ENCODE measurements at regions not wholly inside any gene's neighbourhood (a gene's known extent, or its start where the extent isn't known, plus 50 kb on each side); places are given as distances from the start of the nearest gene placed in this dataset.

DNA sequence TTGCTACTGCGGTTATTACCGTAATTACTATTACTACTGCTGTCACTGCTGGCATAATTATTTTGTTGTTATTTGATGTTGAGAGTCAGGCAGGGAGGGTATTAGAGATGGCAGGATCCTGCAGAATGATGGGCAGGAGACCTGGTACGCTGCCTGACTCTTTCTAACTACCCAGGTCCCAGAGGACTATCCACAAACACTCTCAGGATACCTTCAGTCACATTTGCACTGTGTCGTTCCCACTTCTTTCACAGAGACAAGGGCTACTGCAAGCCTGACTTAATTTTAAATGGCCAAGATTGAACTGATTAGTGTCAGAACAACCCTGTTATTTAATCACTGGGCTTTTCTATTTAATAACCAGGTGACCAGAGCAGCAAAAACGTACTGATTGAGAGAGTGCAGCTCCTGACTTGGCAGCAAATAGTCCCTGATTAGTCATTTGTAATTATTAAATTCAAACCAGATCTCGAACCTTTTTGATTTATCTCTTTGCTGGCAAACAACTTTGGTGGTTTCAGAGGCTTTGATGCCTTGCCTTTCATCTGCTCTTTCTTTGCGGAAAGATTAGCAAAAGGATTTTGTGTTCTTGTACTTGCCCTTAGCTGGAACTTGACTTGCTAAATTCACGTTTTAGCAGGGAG, 88.8 kb upstream of the ARHGEF3 start:
- H3K36me3 ChIP-seq = no peaks in the 10 kb centered on the region
- 63 to 71% methylated on average over 8 of the region's 8 CpGs for WGBS, 2 donors
- DNase-seq = no peak
- no peak for ATAC-seq
- no peaks in the 10 kb centered on the region for H3K9me3 ChIP-seq
- intact Hi-C loops (cut with DNase I) = no loop called here
- no peaks in the 10 kb centered on the region for H3K27me3 ChIP-seq
- H3K4me3 ChIP-seq = no peak overlapping the region
- H3K27ac ChIP-seq = no peak overlapping the region
- no peak for FAIRE-seq
- no peaks in the 10 kb centered on the region for H3K4me1 ChIP-seq
- TF ChIP-seq, protein P1, sequence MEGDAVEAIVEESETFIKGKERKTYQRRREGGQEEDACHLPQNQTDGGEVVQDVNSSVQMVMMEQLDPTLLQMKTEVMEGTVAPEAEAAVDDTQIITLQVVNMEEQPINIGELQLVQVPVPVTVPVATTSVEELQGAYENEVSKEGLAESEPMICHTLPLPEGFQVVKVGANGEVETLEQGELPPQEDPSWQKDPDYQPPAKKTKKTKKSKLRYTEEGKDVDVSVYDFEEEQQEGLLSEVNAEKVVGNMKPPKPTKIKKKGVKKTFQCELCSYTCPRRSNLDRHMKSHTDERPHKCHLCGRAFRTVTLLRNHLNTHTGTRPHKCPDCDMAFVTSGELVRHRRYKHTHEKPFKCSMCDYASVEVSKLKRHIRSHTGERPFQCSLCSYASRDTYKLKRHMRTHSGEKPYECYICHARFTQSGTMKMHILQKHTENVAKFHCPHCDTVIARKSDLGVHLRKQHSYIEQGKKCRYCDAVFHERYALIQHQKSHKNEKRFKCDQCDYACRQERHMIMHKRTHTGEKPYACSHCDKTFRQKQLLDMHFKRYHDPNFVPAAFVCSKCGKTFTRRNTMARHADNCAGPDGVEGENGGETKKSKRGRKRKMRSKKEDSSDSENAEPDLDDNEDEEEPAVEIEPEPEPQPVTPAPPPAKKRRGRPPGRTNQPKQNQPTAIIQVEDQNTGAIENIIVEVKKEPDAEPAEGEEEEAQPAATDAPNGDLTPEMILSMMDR (IDR thresholded peaks at IDR 0.05) = no peak

DNA sequence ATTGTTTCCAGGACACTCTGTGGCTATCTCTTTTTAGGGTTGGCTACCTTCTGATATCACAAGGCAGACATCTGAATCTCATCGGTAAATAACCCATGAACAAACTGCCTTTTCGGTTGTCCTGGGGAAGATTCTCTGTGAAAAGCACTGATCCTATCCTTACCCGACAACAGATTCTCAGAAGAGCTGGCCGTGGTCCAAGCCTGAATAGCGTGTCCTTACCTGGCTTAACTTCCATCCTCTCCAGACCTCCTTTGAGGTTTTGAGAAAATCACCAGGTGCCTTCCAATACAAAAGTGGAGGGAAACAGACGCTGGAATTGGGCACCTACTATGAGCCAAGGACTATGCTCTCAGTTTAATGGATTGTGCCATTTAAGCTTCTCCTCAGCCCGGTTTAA, 87.4 kb upstream of the ARHGEF3 start:
- Histone ChIP-seq H3K4me1 (no peaks in the 10 kb centered on the region), H3K9me3 (no peaks in the 10 kb centered on the region), H3K27me3 (no peaks in the 10 kb centered on the region), H3K36me3 (no peaks in the 10 kb centered on the region), H3K4me3 (no peak overlapping the region), H3K27ac (no peak overlapping the region)
- 59 to 62% methylated on average over 7 of the region's 7 CpGs for WGBS, 2 donors
- DNase-seq (no peak), FAIRE-seq (no peak), ATAC-seq (no peak)
- intact Hi-C loops (cut with DNase I) = no loop called here
- TF ChIP-seq, protein P1 (IDR thresholded peaks at IDR 0.05) = no peak

DNA sequence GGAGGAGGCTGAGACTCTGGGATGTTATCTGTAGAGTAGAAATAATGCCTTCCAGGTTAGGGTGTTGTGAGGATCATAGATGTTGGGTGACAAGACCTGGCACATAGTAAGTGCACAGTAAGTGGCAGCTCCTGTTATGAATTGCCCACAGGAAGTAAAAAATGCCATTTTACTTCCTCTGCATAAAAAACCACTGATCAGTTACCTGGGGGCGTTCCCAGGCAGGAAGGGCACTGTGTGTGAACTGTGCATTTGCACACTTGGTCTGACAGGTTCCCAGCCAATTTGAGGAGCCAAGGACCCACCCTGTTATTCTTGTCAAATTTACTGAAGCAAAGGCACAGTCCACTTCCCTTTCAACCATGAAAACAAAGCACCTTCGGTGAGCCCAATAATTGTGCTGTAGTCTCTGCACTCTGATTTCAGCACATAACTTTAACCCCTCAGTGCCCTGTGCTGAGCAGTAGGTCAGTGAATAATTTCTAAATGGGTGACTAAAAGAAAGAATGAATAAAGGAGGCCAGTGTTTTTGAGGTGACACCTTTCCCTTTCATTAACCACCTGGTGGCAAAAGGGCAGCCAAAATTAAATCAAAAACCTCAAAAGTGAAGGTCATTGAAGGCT, 85.8 kb upstream of the ARHGEF3 start:
- TF ChIP-seq, protein P1 (IDR thresholded peaks at IDR 0.05) = no peak
- H3K4me1 ChIP-seq = no peaks in the 10 kb centered on the region
- ATAC-seq = no peak
- H3K27me3 ChIP-seq = no peaks in the 10 kb centered on the region
- H3K36me3 ChIP-seq = no peaks in the 10 kb centered on the region
- H3K9me3 ChIP-seq = no peaks in the 10 kb centered on the region
- no peak for DNase-seq
- intact Hi-C loops (cut with DNase I) = no loop called here
- FAIRE-seq = no peak
- no peak overlapping the region for H3K4me3 ChIP-seq
- no peak overlapping the region for H3K27ac ChIP-seq
- 35 to 42% methylated on average over 2 of the region's 2 CpGs for WGBS, 2 donors

DNA sequence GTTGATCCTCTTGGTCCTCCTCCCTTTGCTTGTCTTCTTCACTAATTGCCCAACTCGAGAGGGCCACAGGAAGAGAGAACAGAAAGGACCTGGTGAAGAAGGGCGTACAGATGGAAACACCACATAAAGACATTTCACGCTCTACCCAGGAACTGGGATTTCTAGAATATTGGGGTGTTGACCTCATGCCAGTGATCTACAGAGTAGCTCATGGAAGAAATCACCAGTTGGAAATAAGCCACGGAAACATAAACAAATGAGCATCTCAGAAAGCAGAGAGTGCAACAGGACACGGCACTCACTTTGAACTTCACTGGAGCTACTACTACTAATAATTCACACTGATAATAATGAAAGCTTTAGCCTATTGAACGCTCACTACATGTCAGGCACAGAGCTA, 84.6 kb upstream of the ARHGEF3 start:
- H3K27ac ChIP-seq = no peak overlapping the region
- no peak overlapping the region for H3K4me3 ChIP-seq
- no peaks in the 10 kb centered on the region for H3K4me1 ChIP-seq
- no peak for FAIRE-seq
- H3K9me3 ChIP-seq = no peaks in the 10 kb centered on the region
- no peaks in the 10 kb centered on the region for H3K36me3 ChIP-seq
- TF ChIP-seq, protein P1 (IDR thresholded peaks at IDR 0.05) = no peak
- no peak for ATAC-seq
- intact Hi-C loops (cut with DNase I) = no loop called here
- no peak for DNase-seq
- H3K27me3 ChIP-seq = no peaks in the 10 kb centered on the region
- whole genome bisulfite sequencing, 2 donors = 64 to 78% methylated on average over 6 of the region's 6 CpGs

DNA sequence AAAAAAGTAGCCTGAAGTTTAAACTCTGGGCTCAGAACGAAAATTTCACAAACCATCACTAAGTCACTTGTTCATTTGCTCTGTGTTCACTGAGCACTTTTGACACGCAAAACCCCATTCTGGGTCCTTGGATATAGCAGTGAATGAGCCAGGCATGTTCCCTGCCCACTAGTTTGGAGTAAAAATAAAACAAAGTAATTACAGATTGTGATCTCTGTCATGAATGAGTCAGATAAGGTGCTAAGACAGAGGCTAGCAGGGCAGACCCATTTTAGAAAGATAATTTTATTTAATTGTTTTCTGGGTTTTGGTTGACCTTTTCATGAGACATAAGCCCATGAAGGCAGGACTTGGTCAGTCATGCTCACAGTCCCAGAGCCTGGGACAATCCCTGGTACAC, 84.1 kb upstream of the ARHGEF3 start:
- no peak for DNase-seq
- no peak for FAIRE-seq
- TF ChIP-seq, protein P1 (IDR thresholded peaks at IDR 0.05) = no peak
- Histone ChIP-seq H3K27me3 (no peaks in the 10 kb centered on the region), H3K36me3 (no peaks in the 10 kb centered on the region), H3K27ac (no peak overlapping the region), H3K9me3 (no peaks in the 10 kb centered on the region), H3K4me3 (no peak overlapping the region), H3K4me1 (no peaks in the 10 kb centered on the region)
- WGBS, 2 donors = 86 to 88% methylated on average over 2 of the region's 2 CpGs
- intact Hi-C loops (cut with DNase I) = no loop called here
- no peak for ATAC-seq
